ENCODE measurements at regions not wholly inside any gene's neighbourhood (a gene's known extent, or its start where the extent isn't known, plus 50 kb on each side); places are given as distances from the start of the nearest gene placed in this dataset.

- H3K9me3 ChIP-seq (replicated peaks; ENCODE audit: control insufficient read depth, insufficient read depth, low read length) = peaks cover 5% of the 10 kb centered on the region
- H3K27ac ChIP-seq (ENCODE audit: insufficient read depth, low read depth, low read length) = no peak overlapping the region
- BruUV-seq (replicated peaks) = no TSS peak
- dilution Hi-C loops (cut with MboI; ENCODE audit: extremely low pct_ligation_motif_present, low sequenced_read_pairs) (no loop called here), intact Hi-C loops (cut with micrococcal nuclease) (no loop called here)
- H4K20me1 ChIP-seq (replicated peaks; ENCODE audit: control insufficient read depth, extremely low read depth, insufficient read depth, low read length) = no peaks in the 10 kb centered on the region
- no peaks in the 10 kb centered on the region for H3K4me1 ChIP-seq (ENCODE audit: control insufficient read depth, extremely low read depth, insufficient read depth, low read length)
- TF ChIP-seq JUN (IDR thresholded peaks at IDR 0.05; ENCODE audit: borderline replicate concordance, insufficient read depth, insufficient read length, low read depth) (no peak), FOS (IDR thresholded peaks at IDR 0.05; ENCODE audit: borderline replicate concordance, insufficient read depth, low read length) (no peak), MAX (IDR thresholded peaks at IDR 0.05; ENCODE audit: insufficient read depth, insufficient read length) (no peak), EZH2 (IDR thresholded peaks at IDR 0.05; ENCODE audit: borderline replicate concordance, low read depth, low read length, severe bottlenecking) (no peak), MYC (IDR thresholded peaks at IDR 0.05; ENCODE audit: low read depth, low read length) (no peak), POLR2A (IDR thresholded peaks at IDR 0.05; ENCODE audit: low read depth, low read length) (no peak), POLR2AphosphoS5 (IDR thresholded peaks at IDR 0.05; ENCODE audit: insufficient read depth, low read depth, low read length) (no peak), GATA2 (IDR thresholded peaks at IDR 0.05; ENCODE audit: insufficient read depth, insufficient read length, low read depth, low read length) (no peak), CTCF (IDR thresholded peaks at IDR 0.05; ENCODE audit: extremely low read depth in 1 of 2, insufficient read depth in 1 of 2, low read depth in 1 of 2, low read length in 2 of 2) (no peak)
- ChIA-PET CTCF (no interaction called here), POLR2A (no interaction called here)
- H3K27me3 ChIP-seq (ENCODE audit: control insufficient read depth in 2 of 2, insufficient read depth in 2 of 2, low read length in 2 of 2) = no peaks in the 10 kb centered on the region
- no peaks in the 10 kb centered on the region for H3K9me1 ChIP-seq (replicated peaks; ENCODE audit: control insufficient read depth, extremely low read depth, insufficient read depth, low read length)
- H3K4me3 ChIP-seq (replicated peaks in 1 of 3; ENCODE audit: insufficient read depth in 1 of 3, low read depth in 1 of 3, low read length in 3 of 3) = no peak overlapping the region
- H3K9ac ChIP-seq (replicated peaks; ENCODE audit: extremely low read depth, insufficient read depth, low read length) = no peak overlapping the region
- no peak overlapping the region for H2AFZ ChIP-seq (ENCODE audit: low read depth, low read length)
- no peaks in the 10 kb centered on the region for H3K79me2 ChIP-seq (ENCODE audit: control insufficient read depth, insufficient read depth, low read length)
- no peak overlapping the region for H3K4me2 ChIP-seq (ENCODE audit: insufficient read depth, low read length)
- DNase-seq (ENCODE audit: low read depth, low spot score) (no peak), FAIRE-seq (no peak)
- no peaks in the 10 kb centered on the region for H3K36me3 ChIP-seq (ENCODE audit: control insufficient read depth in 2 of 2, extremely low read depth in 1 of 2, insufficient read depth in 2 of 2, low read length in 2 of 2)
Observed at GRCh38 chr11:127114035-127114434, 113.5 kb upstream of the KIRREL3 start.

Measured in endothelial cell of umbilical vein (primary cell).